Ramos (cell line): ENCODE measurements at regions not wholly inside any gene's neighbourhood (a gene's known extent, or its start where the extent isn't known, plus 50 kb on each side); places are given as distances from the start of the nearest gene placed in this dataset.
"Not testable (repeated sequence)": the region's sequence is repeated elsewhere in the genome, so short reads cannot be mapped to it uniquely, and the experiment has no call there.

Source experiments
- in situ Hi-C: fragments of 300-500 bp; cut with MboI; formaldehyde crosslinking; loops from one replicate; pipeline ENCODE4 v1.14.3; 2022; ENCODE audit warnings: low sequenced_read_pairs; ENCODE audit not compliant: unreplicated experiment

DNA sequence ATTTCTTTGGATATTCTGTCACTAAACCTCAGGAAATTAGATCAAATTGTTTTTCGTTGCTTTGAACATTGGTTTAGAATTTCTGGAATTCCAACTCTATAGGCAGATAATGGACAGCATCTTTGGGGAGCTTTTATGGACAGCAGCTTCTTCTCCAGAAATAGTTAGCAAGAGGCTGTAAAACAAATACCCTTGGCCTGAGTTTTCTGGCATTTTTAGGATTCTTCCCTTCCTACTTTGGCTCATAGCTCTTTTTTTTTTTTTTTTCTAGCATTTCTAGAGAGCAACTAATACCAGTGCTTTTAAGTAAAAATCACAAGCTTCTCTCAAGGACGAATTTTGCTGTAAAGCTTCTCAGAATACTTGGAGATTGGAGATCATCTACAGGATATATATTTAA is 169.8 kb upstream of the SPRY2 start:
- in situ Hi-C loops: no loop called here

DNA sequence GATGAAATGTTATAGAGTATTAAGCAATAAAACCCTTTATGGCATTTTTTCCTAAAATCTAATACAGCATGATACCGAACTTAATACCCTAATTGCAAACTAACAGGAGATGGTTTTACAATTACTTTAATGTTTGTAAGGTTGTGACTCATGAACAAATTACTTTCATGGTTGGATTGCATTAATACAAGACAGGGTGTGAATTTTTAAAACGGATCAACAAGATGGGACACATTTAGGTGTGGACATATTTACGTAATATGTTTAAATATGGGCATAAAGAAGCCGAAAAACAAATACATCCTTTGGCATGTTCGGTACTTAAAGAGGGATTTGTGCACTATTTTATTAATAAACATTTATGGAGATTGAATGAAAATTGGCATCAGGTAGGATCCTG is 168.3 kb upstream of the SPRY2 start:
- in situ Hi-C loops: no loop called here

DNA sequence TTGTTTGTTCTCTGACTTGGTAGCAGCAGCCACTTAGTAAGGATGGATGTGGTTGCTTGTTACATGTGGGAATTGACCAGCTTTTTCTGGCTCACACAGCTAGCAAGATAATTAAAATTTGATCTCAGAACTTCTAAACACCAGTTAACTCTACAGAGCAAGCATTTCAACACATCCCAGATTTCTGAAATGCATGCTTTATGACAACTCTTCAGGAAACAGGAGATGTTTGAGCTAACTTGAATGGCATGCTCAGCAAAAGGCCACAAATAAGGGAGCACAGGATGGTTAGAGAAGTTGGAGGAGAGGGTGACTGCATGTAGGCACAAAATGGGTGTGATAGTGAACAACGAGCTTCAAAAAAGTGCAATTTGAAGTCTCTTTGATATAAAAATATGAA is 167.1 kb upstream of the SPRY2 start:
- in situ Hi-C loops: no loop called here

DNA sequence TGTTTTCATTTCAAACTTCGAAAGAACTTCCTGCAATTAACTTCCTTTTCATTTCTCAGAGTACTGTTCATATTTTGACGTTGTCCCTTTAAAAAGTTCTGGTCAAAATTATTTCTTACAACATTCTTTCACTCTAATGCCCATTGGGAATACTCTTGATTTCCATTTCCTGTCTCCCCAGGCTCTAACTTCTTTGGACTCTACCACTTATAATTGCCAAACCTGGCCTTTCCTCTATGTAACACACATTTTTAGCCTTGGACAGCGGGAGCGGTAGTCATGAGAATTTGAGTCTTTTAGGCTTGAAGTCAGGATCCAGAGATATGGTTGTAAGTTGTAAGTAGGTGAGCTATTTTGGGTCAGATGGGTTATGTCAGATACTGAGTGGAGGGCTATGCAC is 163.5 kb upstream of the SPRY2 start:
- in situ Hi-C loops: no loop called here

DNA sequence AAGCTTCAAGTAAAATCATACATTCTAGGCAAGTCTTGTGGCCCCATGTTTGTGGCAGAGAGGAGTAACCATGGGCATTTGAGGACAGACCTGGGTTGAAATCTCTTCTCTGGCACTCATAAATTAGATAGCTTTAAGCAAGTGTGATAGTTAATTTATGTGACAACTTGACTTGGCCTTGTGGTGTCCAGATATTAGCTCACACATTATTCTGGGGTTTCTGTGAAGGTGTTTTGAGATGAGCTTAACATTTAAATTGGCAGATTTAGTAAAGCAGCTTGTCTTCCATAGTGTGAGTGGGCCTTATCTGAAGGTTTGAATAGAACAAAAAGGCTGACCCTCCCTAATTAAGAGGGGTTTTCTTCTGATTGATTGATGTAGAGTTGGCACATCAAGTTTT is 161.4 kb upstream of the SPRY2 start:
- in situ Hi-C loops: no loop called here

DNA sequence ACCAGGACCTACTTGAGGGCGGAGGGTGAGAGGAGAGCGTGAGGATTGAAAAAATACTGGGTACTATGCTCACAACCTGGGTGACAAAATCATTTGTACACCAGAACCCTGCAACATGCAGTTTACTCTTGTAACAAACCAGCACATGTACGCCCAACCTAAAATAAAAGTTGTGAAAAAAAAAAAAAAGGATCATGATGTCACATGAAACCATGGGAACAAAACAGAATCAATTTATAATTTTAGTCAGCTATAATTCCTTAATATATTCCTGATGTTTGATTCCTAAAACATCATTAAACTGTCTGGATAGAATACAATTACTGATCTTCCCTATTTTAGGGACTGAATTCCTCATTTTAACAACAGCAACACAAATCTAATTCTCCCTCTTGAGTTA is 160.6 kb upstream of the SPRY2 start:
- in situ Hi-C loops: no loop called here

DNA sequence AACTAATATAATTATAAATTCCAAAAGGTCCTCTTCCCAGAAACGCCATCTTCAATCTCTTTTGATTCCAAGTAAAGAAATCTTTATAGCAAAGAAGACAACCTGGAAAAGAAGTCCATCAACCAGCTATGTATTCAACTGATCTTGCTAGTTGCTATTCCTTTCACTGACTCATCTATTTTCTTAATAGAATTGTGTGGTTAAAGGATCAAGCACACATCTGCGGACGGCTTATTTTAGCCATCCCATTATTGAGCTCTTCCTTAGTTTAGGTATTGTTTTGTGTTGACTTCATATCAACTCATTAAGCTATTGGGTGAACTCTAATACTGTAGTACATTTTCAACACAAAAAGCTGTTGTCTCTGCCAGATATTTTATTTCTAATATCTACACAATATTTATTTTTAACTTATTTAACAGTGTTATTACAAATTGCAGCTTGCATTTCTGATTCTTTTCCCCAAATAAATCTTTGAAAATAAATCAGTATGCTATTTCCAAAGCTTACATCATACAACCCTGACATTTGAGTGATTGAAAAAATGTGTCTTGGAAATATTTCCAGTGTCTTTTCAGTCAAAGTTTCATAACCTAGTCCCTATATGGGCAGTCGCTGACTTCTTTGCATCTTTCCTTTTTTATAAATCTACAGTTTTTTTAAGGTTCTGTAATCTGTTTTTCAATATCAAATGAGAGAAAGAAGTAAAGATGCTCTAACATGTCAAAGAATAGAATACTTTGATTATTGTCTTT is 158.8 kb upstream of the SPRY2 start:
- in situ Hi-C loops: no loop called here

DNA sequence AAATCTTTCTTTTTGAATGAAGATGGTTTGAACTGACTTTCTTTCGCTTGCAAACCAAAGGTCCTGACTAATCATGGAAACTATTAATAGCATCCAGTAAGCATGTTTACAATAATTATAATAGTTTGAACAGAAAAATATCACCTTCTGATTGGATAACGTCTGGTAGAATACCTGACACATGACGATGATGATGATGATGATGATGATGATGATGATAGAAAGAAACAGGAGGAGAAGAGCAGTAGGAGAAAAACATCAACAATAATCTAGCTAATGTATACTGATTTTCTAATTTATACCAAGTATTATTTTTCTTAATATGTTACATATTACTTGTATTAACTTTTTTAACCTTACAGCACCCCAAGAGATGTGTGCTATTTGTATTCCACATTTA is 157.5 kb upstream of the SPRY2 start:
- in situ Hi-C loops: no loop called here

DNA sequence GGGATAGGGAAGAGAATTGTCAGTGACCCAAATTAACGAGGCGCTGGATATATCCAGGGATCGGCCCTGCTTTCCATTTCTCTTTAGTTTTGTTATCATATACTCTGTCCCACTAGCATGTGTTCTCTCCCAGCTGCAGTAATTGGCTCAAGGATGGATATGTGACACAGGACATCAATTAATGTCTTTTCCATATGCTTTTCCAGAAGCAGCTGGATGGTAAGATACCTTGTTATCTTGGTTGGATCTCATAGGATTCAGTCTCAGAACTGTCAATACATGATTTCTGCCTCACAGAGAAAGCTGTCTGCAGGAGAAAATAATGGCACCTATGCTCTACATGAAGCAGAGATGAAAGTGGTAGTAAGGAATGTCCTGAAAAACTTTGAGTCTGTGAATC is 157.1 kb upstream of the SPRY2 start:
- in situ Hi-C loops: no loop called here

DNA sequence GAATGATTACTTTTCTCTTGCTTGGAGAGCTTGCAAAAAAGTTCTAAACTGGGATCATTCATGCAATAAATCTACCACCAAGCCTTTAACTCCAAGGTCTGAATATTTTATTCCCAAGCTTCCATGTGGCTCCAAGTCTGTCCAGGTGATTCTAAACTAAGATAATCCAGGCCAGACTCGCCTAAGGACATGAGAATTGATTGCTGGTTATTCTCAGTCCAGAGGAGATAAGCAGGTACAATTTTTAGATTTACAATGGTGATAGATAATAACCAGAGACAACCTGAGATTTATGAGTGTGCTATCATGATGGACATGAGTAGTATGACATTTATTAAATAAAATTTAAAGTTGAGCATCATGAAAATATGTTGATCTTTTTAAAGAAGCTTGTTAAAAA is 156.5 kb upstream of the SPRY2 start:
- in situ Hi-C loops: no loop called here

DNA sequence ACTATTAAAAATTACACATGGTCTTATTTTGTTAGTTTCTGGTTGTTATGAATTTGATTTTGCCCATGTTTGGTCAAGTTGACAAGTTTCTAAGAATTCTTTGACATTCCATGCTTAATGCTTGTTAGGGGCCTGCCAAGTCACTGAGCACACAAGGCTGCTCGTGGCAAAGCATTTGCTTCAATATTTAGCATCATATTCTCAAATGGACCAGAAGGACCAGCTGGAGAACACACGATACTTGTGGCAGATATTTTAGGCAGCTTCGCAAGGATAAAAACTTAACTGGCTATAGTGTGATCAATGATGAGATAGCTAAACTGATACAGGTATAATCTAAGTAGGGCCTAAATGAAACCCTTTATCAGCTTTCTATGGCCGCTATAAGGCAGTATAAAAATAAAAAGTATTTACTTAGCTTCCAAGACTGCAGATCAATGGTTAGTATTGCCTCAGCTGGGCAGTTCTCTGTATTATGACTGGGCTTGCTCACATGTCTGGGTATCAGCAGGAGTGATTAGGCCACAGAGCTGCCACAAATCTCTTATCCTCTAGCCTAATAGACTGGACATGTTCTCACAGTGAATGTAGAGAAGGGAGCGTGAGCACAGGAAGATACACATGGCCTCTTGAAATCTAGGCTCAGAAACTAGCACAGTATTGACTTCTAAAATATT is 155.9 kb upstream of the SPRY2 start:
- in situ Hi-C loops: no loop called here

DNA sequence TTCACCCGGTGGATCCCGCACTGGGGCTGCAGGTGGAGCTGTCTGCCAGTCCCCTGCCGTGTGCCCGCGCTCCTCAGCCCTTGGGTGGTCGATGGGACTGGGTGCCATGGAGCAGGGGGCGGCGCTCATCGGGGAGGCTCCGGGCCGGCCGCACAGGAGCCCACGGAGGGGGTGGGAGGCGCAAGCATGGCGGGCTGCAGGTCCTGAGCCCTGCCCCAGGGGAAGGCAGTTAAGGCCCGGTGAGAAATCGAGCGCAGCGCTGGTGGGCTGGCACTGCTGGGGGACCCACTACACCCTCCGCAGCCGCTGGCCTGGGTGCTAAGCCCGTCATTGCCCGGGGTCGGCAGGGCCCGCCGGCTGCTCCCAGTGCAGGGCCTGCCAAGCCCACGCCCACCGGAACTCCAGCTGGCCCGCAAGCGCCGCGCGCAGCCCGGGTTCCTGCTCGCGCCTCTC is 149.6 kb upstream of the SPRY2 start:
- in situ Hi-C loops: not testable (repeated sequence)

DNA sequence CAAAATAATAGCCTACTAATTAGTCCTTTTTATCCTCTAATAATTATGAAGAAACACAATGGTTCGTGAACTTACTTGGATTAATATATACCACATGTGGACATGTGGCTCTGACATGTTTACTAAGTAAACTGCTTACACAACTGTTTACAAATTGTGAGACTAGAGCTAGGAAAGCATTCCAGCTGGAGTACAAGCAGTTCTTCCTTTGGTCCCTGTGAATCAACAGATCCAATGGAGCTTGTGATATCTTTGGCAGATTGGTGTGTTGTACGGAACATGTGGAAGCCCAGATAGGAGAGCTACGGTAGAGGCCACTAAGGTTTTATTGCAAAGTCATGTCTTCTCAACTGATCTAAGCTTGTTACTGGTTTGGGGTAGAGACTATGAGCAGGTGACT is 145.5 kb upstream of the SPRY2 start:
- in situ Hi-C loops: no loop called here

DNA sequence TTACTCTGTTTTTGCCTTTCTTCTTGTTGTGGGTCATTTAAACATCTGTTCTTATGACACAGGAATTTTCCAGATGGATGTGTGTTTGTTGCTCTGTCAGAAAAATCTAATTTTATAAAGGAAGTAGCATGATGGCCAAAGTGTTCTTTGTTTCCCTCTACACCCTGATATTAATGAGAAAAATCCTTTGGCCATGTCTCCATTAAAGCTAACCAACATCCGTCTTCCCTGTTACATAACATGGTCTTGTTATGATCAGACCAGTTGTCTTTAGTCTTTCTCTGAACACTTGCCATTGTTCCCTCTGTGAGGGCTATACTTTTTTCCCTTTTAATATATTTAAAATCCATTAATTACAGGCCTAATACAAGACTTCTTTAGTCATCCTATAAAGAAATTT is 142.2 kb upstream of the SPRY2 start:
- in situ Hi-C loops: no loop called here

DNA sequence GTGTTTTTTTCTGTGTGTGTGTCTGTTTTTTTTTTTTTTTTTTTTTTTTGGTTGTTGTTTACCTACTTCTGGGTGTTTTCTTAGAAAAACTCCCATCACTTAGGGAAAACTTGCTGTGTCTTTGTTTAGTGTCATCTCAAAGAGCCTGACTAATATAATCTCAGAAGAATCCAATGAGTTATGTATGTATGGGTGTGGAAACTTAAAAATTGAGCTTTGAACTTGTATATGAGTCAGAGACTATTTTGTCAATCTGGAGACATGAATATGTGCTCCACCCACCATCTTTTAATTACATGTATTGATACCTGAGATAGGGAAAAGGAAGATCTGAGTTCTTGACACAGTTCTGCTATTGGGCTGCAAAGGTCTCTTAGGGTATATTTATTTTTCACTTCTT is 140.7 kb upstream of the SPRY2 start:
- in situ Hi-C loops: no loop called here

DNA sequence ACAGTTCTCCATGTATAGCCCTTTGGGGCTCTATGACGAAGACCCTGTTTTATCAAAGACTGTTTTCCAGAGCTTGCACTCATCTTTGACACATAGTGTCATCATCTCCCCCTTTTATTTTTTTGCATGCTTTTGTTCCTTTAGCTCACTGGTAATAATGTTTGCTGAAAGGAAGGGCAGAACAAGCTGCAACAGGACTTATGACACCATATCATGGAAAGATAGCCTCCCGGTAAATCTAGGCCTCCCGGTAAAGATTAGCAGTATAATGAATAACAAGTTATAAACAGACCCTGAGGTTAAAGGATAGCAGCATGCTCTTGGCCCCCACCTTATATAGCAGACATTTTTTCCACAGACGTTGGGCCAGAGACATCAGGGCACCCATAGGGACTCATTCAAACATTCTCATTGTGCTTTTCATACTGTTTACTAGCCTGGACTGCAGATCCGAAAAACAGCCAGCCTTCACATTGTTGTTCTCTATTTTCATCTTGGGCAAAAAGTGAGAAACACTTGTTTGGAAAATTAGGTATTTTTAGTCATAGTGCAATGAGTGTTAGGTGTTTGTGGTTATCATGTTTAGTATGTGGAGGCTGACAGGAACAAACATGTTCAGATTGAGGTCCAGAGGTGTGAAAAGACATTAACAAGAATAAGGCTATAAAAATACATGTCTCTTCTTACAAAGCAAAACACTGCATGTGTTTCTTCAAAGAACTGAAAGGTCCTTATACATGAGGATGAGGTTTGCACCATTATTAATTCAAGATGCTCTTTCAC is 136.9 kb upstream of the SPRY2 start:
- in situ Hi-C loops: no loop called here

DNA sequence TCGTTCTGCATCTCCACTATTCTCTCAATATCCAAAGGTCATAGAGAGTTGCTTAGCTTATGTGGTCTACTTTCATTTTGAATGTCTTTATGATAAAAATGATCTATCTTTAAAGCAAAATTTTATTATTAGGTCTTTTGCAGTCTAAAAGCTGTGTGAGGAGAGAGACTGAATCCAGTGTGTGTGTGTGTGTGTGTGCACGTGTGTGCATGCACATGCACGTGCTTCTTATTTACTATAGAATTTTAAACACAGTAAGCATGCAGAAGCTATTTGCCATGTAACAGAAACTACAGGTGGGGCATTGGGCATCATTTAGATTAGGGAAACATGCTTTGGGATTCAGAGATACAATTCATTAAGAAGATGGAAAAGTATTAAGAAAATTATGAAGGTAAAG is 136.0 kb upstream of the SPRY2 start:
- in situ Hi-C loops: no loop called here

DNA sequence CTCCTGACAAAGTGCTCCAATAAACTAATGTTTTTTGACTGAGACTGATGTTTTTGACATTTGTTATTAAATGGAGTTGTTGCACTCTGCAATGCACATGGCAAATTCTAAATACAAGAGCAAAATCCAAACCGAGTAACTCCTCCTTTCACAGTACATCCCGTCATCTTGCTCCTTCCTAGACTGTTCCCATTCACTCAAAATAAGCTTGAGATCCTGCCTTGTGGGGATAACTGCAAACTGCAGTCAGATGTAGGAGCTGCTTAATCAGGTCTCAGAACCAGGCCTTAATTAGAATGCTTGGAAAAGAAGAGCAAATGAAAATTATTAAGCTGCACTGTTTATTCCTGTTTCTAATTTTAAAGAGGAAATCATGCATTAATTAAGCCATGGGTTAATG is 134.8 kb upstream of the SPRY2 start:
- in situ Hi-C loops: no loop called here

DNA sequence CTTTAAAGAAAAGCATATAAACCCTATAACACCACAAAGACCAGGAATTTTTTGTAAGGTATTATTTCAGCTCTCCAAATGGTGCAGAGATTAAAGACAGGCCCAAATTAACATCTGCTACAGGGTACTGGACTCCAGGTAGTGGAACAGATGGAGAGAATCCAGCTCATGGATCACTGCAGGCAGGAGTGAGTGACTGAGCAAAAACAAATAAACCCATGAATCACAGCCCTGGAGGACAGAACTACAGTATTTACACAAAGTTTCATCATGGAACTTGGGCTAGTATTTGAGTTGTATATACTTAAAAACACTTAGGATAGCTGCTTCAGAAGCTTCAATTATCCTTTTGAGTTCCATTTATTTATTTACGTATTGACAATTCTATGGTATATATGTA is 132.8 kb upstream of the SPRY2 start:
- in situ Hi-C loops: no loop called here

DNA sequence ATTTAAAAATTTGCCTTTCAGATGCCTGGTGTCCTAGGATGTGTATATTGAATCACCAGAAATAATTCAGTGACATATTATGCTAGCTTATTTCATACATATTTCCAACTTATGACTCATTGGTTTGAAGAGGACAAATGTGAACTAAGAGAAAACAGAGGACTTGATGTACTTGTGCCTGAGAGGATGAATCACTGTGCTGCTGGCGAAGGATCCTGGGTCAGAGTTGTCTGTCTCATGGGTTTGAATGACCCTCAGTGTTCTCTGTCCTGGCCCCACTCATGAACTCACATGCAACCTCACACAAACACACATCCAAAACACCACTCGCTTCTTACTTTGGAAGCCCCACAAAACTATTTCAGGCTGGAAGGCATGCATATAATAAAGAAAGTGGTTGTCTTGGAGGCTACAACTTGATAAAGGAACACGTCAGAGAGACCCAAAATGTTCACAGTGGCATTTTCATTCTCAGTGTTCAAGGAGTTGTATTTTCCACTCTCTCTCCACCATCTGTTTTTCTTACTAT is 129.0 kb upstream of the SPRY2 start:
- in situ Hi-C loops: no loop called here
